ENCODE measurements at regions not wholly inside any gene's neighbourhood (a gene's known extent, or its start where the extent isn't known, plus 50 kb on each side); places are given as distances from the start of the nearest gene placed in this dataset.

DNA sequence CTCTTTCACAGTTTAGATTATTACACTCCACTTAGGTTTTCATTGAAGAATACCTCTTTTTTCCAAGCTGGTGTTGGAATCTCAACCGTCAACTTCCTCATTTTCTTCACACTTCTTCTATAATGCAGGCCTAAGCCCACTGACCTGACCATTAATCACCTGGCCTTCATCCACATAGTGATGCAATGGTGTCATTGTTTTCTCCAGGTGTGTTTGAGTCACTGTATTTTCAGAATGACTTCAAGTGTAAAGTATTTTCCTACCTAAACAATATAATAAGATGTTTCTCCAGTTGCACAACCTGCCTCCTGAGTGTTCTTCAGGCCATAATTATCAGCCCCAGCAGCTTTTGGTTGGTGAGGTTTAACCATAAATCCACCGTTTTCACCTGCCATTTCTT is 1675.1 kb downstream of the TP53TG3F start:
- TF ChIP-seq, protein P1, sequence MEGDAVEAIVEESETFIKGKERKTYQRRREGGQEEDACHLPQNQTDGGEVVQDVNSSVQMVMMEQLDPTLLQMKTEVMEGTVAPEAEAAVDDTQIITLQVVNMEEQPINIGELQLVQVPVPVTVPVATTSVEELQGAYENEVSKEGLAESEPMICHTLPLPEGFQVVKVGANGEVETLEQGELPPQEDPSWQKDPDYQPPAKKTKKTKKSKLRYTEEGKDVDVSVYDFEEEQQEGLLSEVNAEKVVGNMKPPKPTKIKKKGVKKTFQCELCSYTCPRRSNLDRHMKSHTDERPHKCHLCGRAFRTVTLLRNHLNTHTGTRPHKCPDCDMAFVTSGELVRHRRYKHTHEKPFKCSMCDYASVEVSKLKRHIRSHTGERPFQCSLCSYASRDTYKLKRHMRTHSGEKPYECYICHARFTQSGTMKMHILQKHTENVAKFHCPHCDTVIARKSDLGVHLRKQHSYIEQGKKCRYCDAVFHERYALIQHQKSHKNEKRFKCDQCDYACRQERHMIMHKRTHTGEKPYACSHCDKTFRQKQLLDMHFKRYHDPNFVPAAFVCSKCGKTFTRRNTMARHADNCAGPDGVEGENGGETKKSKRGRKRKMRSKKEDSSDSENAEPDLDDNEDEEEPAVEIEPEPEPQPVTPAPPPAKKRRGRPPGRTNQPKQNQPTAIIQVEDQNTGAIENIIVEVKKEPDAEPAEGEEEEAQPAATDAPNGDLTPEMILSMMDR (conservative IDR thresholded peaks at IDR 0.05): no peak
- TF ChIP-seq ZFX (IDR thresholded peaks at IDR 0.05): no peak

All from C4-2B (cell line).